ENCODE measurements at regions not wholly inside any gene's neighbourhood (a gene's known extent, or its start where the extent isn't known, plus 50 kb on each side); places are given as distances from the start of the nearest gene placed in this dataset.
"Not testable (repeated sequence)": the region's sequence is repeated elsewhere in the genome, so short reads cannot be mapped to it uniquely, and the experiment has no call there.

DNA sequence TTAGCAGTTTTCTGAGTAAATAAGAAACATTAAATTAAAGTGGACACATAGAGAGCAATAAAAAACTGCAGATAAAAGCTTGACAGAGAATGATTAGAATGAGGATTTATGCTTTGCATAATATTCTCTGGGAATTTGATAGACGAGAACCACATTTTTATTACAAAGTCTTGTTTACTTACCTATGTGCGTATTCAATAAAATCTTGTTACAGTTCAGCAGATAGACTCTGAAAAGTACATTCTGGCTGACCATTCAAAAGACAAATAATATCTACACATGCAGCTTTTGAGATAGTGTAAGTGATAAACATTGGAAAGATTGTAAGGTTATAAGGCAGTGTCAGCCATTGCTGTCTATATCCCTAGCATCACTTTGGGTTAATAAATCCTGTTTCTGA is 381.6 kb downstream of the NYAP2 start:
- Mint-ChIP-seq H3K9me3 (peaks cover 4% of the 10 kb centered on the region), H3K36me3 (ENCODE audit: low read depth) (no peaks in the 10 kb centered on the region), H3K27me3 (peaks cover 4% of the 10 kb centered on the region), H3K4me1 (ENCODE audit: low read depth) (no peaks in the 10 kb centered on the region), H3K4me3 (no peak overlapping the region), H3K27ac (no peak overlapping the region)

DNA sequence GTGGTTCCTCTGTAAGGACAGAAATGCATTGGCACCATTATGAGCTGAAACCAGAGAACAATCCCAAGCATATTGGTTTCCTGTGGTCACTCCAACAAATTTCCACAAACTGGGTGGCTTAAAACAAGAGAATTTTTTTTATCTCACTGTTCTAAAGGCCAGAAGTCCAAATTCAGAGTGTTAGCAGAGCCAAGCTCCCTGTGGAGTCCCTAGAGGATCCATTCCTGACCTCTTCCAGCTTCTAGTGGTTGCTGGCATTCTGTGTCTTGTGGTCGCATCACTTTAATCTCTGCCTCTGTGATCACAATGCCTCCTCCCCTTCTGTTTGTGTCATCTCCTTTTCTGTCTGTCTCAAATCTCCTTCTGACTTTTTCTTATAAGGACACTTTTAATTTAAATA is 380.3 kb downstream of the NYAP2 start:
- H3K9me3 Mint-ChIP-seq: peaks cover 10% of the 10 kb centered on the region
- no peaks in the 10 kb centered on the region for H3K4me1 Mint-ChIP-seq (ENCODE audit: low read depth)
- H3K27me3 Mint-ChIP-seq: peaks cover 7% of the 10 kb centered on the region
- H3K27ac Mint-ChIP-seq: no peak overlapping the region
- no peaks in the 10 kb centered on the region for H3K36me3 Mint-ChIP-seq (ENCODE audit: low read depth)
- H3K4me3 Mint-ChIP-seq: no peak overlapping the region

- H3K4me1 Mint-ChIP-seq (ENCODE audit: low read depth): no peaks in the 10 kb centered on the region
- H3K36me3 Mint-ChIP-seq (ENCODE audit: low read depth): no peaks in the 10 kb centered on the region
- no peak overlapping the region for H3K4me3 Mint-ChIP-seq
- peaks cover 6% of the 10 kb centered on the region for H3K9me3 Mint-ChIP-seq
- no peak overlapping the region for H3K27ac Mint-ChIP-seq
- H3K27me3 Mint-ChIP-seq: peaks cover 8% of the 10 kb centered on the region
These were observed 373.6 kb downstream of the NYAP2 start for GRCh38 chr2:225773148-225773547.

DNA sequence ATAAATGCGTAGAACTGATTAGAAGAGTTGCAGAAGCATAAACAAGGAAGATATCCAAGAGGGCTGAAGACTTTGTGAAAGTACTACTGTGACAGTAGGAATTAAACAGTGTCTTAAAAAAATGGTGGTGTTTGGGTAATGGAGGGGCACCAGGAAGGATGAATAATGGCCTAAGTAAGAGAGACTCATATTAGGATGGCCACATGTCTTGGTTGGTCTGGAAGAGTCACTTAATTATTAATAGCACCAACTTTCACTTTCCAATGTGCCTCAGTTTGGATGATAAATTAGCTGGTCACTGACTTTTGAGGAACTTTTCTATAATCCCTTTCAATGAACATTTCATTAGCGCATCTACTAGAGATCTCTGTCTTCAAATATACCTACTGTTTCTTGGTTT is 372.2 kb downstream of the NYAP2 start:
- H3K36me3 Mint-ChIP-seq (ENCODE audit: low read depth): no peaks in the 10 kb centered on the region
- no peaks in the 10 kb centered on the region for H3K4me1 Mint-ChIP-seq (ENCODE audit: low read depth)
- peaks cover 8% of the 10 kb centered on the region for H3K27me3 Mint-ChIP-seq
- peaks cover 6% of the 10 kb centered on the region for H3K9me3 Mint-ChIP-seq
- no peak overlapping the region for H3K27ac Mint-ChIP-seq
- H3K4me3 Mint-ChIP-seq: no peak overlapping the region

- H3K27me3 Mint-ChIP-seq: peaks cover 5% of the 10 kb centered on the region
- no peaks in the 10 kb centered on the region for H3K4me1 Mint-ChIP-seq (ENCODE audit: low read depth)
- H3K36me3 Mint-ChIP-seq (ENCODE audit: low read depth): no peaks in the 10 kb centered on the region
- no peaks in the 10 kb centered on the region for H3K9me3 Mint-ChIP-seq
- H3K27ac Mint-ChIP-seq: no peak overlapping the region
- H3K4me3 Mint-ChIP-seq: no peak overlapping the region
These were observed 369.2 kb downstream of the NYAP2 start for GRCh38 chr2:225768741-225769140.

- H3K4me1 Mint-ChIP-seq (ENCODE audit: low read depth): no peaks in the 10 kb centered on the region
- no peak overlapping the region for H3K4me3 Mint-ChIP-seq
- no peak overlapping the region for H3K27ac Mint-ChIP-seq
These were observed 366.9 kb downstream of the NYAP2 start for GRCh38 chr2:225766431-225766830.

GRCh38 chr2:225765820-225766219 is 366.3 kb downstream of the NYAP2 start:
- Mint-ChIP-seq H3K9me3 (no peaks in the 10 kb centered on the region), H3K27ac (no peak overlapping the region), H3K4me1 (ENCODE audit: low read depth) (no peaks in the 10 kb centered on the region), H3K4me3 (no peak overlapping the region), H3K27me3 (peaks cover 5% of the 10 kb centered on the region), H3K36me3 (ENCODE audit: low read depth) (no peaks in the 10 kb centered on the region)

More at GRCh38 chr2:225766431-225766830, 366.9 kb downstream of the NYAP2 start:
- Mint-ChIP-seq H3K9me3 (no peaks in the 10 kb centered on the region), H3K27me3 (peaks cover 5% of the 10 kb centered on the region), H3K36me3 (ENCODE audit: low read depth) (no peaks in the 10 kb centered on the region)

GRCh38 chr2:225764346-225764745 is 364.8 kb downstream of the NYAP2 start:
- no peak overlapping the region for H3K4me3 Mint-ChIP-seq
- H3K9me3 Mint-ChIP-seq: no peaks in the 10 kb centered on the region
- no peaks in the 10 kb centered on the region for H3K36me3 Mint-ChIP-seq (ENCODE audit: low read depth)
- H3K27me3 Mint-ChIP-seq: no peaks in the 10 kb centered on the region
- H3K27ac Mint-ChIP-seq: no peak overlapping the region
- no peaks in the 10 kb centered on the region for H3K4me1 Mint-ChIP-seq (ENCODE audit: low read depth)

DNA sequence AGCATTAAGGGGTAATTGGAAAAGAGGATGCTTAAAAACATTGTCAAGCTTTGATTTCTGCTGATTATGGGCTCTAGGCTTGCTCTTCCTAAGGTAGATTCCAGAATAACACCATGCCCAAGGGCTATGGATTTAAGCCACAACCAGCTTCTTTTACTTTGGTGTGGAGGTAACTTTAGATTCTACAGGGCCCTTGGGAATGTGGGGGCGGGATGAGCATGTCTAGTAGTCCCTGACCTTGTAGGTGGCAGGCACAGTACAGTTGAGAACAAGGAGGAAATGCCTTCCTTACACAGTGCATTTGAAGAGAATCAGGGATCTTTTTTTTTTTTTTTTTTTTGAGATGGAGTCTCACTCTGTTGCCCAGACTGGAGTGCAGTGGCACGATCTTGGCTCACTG is 364.2 kb downstream of the NYAP2 start:
- Mint-ChIP-seq H3K4me1 (ENCODE audit: low read depth) (no peaks in the 10 kb centered on the region), H3K27me3 (no peaks in the 10 kb centered on the region), H3K27ac (no peak overlapping the region), H3K4me3 (no peak overlapping the region), H3K9me3 (no peaks in the 10 kb centered on the region), H3K36me3 (ENCODE audit: low read depth) (no peaks in the 10 kb centered on the region)

- no peak overlapping the region for H3K4me3 Mint-ChIP-seq
- H3K27ac Mint-ChIP-seq: no peak overlapping the region
- no peaks in the 10 kb centered on the region for H3K9me3 Mint-ChIP-seq
- H3K4me1 Mint-ChIP-seq (ENCODE audit: low read depth): no peaks in the 10 kb centered on the region
- H3K27me3 Mint-ChIP-seq: no peaks in the 10 kb centered on the region
- H3K36me3 Mint-ChIP-seq (ENCODE audit: low read depth): no peaks in the 10 kb centered on the region
These were observed 361.9 kb downstream of the NYAP2 start for GRCh38 chr2:225761396-225761795.

DNA sequence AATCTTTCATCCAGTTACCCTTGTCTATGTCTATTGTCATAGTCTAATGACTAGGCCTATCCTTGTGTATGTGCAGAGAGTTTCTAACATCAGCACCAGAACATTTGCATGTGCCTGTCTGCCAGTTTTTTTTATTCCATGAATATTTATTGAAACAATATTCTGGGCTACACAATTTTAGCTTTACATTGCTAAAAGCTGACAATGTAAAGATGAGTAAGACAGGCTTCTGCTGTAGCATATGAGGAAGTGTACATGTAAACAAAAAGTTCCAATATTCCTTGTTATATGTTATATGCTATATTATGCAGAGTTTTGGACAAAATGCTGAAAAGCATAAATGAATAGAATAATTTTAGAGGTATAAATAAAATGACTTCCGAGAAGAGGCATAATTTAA is 357.7 kb downstream of the NYAP2 start:
- Mint-ChIP-seq H3K36me3 (ENCODE audit: low read depth) (no peaks in the 10 kb centered on the region), H3K27me3 (no peaks in the 10 kb centered on the region), H3K4me1 (ENCODE audit: low read depth) (no peaks in the 10 kb centered on the region), H3K27ac (no peak overlapping the region), H3K4me3 (no peak overlapping the region), H3K9me3 (no peaks in the 10 kb centered on the region)

DNA sequence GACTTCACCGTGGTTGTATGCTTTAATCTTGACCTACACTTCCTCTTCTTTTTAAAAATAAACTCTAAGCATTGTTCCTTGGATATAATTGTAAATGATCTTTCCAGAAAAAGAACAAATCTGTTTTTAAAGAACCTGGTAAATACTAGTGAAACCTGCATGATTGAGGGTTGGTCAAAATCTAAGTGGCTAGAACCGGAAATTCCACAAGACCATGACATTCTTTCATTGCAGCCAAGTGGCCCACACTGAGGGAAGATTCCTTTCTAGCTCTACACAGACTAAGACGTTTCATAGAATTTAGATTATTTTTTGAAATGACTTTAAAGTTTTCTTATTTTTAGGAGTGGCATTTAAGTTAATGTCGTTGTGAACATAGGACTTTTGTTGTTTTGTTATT is 356.7 kb downstream of the NYAP2 start:
- Mint-ChIP-seq H3K27me3 (no peaks in the 10 kb centered on the region), H3K4me3 (no peak overlapping the region), H3K27ac (no peak overlapping the region), H3K4me1 (ENCODE audit: low read depth) (no peaks in the 10 kb centered on the region), H3K9me3 (no peaks in the 10 kb centered on the region), H3K36me3 (ENCODE audit: low read depth) (no peaks in the 10 kb centered on the region)

- H3K36me3 Mint-ChIP-seq (ENCODE audit: low read depth): no peaks in the 10 kb centered on the region
- no peak overlapping the region for H3K4me3 Mint-ChIP-seq
- no peaks in the 10 kb centered on the region for H3K4me1 Mint-ChIP-seq (ENCODE audit: low read depth)
- no peaks in the 10 kb centered on the region for H3K27me3 Mint-ChIP-seq
- H3K27ac Mint-ChIP-seq: no peak overlapping the region
- peaks cover 4% of the 10 kb centered on the region for H3K9me3 Mint-ChIP-seq
These were observed 349.1 kb downstream of the NYAP2 start for GRCh38 chr2:225748609-225749008.

DNA sequence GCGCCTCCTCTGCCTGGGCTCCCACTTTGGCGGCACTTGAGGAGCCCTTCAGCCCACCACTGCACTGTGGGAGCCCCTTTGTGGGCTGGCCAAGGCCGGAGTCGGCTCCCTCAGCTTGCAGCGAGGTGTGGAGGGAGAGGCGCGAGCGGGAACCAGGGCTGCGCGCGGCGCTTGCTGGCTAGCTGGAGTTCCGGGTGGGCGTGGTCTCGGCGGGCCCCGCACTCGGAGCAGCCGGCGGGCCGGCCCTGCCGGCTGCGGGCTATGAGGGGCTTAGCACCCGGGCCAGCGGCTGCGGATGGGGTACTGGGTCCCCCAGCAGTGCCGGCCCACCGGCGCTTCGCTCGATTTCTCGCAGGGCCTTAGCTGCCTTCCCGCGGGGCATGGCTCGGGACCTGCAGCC is 344.5 kb downstream of the NYAP2 start:
- H3K27ac Mint-ChIP-seq; H3K4me1 Mint-ChIP-seq (ENCODE audit: low read depth); H3K27me3 Mint-ChIP-seq; H3K4me3 Mint-ChIP-seq; H3K36me3 Mint-ChIP-seq (ENCODE audit: low read depth); H3K9me3 Mint-ChIP-seq: not testable (repeated sequence)

GRCh38 chr2:225742487-225742886 is 343.0 kb downstream of the NYAP2 start:
- H3K4me3 Mint-ChIP-seq: no peak overlapping the region
- H3K27ac Mint-ChIP-seq: no peak overlapping the region
- H3K36me3 Mint-ChIP-seq (ENCODE audit: low read depth): no peaks in the 10 kb centered on the region
- no peaks in the 10 kb centered on the region for H3K27me3 Mint-ChIP-seq
- peaks cover 4% of the 10 kb centered on the region for H3K9me3 Mint-ChIP-seq
- H3K4me1 Mint-ChIP-seq (ENCODE audit: low read depth): no peaks in the 10 kb centered on the region

DNA sequence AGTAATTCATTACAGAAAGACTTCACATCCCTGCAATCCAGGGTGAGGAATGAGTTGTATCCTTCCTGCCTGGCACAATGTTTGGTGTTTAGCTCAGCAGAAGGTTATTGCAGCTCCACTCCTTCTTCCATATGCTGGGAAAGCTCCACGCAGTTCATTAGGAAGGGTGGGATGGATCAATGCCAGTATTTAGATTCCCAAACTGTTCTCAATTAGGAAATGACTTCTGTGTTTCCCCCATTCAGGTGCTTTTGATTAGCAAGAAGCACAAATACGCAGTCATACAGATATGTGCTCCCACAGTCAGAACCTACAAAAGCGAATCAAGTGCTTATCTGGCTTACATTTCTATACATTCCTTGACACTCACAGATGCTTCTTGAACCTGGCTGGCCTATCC is 340.6 kb downstream of the NYAP2 start:
- Mint-ChIP-seq H3K36me3 (ENCODE audit: low read depth) (no peaks in the 10 kb centered on the region), H3K4me3 (no peak overlapping the region), H3K4me1 (ENCODE audit: low read depth) (no peaks in the 10 kb centered on the region), H3K9me3 (no peaks in the 10 kb centered on the region), H3K27me3 (peaks cover 4% of the 10 kb centered on the region), H3K27ac (no peak overlapping the region)

DNA sequence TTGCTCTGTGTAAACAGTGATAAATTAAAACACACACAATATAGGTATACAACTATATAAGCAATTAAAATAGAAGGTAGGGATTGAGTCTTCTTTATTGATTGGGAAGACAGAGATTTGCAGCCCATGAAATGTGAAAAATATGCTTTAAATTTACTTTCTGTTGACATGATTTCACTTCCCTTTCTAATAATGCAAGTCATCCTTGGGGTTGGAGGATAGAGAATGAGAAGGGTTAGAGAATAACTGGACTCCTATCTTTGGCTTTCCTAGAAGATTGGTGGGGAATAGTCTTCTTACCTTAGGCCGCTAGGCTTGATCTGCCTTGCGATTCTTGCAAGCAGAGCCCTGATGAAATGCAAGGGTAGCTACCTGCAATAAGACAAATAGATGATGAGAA is 339.8 kb downstream of the NYAP2 start:
- H3K36me3 Mint-ChIP-seq (ENCODE audit: low read depth): no peaks in the 10 kb centered on the region
- H3K27ac Mint-ChIP-seq: no peak overlapping the region
- H3K27me3 Mint-ChIP-seq: peaks cover 4% of the 10 kb centered on the region
- no peaks in the 10 kb centered on the region for H3K9me3 Mint-ChIP-seq
- no peaks in the 10 kb centered on the region for H3K4me1 Mint-ChIP-seq (ENCODE audit: low read depth)
- H3K4me3 Mint-ChIP-seq: no peak overlapping the region
